ENCODE measurements at regions not wholly inside any gene's neighbourhood (a gene's known extent, or its start where the extent isn't known, plus 50 kb on each side); places are given as distances from the start of the nearest gene placed in this dataset.
"Not testable (repeated sequence)": the region's sequence is repeated elsewhere in the genome, so short reads cannot be mapped to it uniquely, and the experiment has no call there.

GRCh38 chr13:44805585-44805984 is 183.7 kb downstream of the NUFIP1 start:
- Histone ChIP-seq H3K27me3 (ENCODE audit: control insufficient read depth, insufficient read depth, low read length) (no peaks in the 10 kb centered on the region), H3K27ac (ENCODE audit: low read length) (no peak overlapping the region), H3K4me1 (ENCODE audit: control insufficient read depth, insufficient read depth, low read length) (no peaks in the 10 kb centered on the region), H3K9me3 (ENCODE audit: control insufficient read depth, insufficient read depth, low read length) (no peaks in the 10 kb centered on the region), H3K36me3 (ENCODE audit: control insufficient read depth, insufficient read depth, low read length) (no peaks in the 10 kb centered on the region), H3K4me3 (ENCODE audit: low read length) (no peak overlapping the region)
- DNase-seq (ENCODE audit: low read depth, low spot score), result no peak
- WGBS (ENCODE audit: insufficient coverage, insufficient read length), result no CpG with 5 or more reads among the region's 5 CpGs

- no CpG with 5 or more reads among the region's 4 CpGs for WGBS (ENCODE audit: insufficient coverage, insufficient read length)
- Histone ChIP-seq H3K36me3 (ENCODE audit: control insufficient read depth, insufficient read depth, low read length) (no peaks in the 10 kb centered on the region), H3K27me3 (ENCODE audit: control insufficient read depth, insufficient read depth, low read length) (no peaks in the 10 kb centered on the region), H3K4me1 (ENCODE audit: control insufficient read depth, insufficient read depth, low read length) (no peaks in the 10 kb centered on the region), H3K4me3 (ENCODE audit: low read length) (no peak overlapping the region), H3K9me3 (ENCODE audit: control insufficient read depth, insufficient read depth, low read length) (no peaks in the 10 kb centered on the region), H3K27ac (ENCODE audit: low read length) (no peak overlapping the region)
- no peak for DNase-seq (ENCODE audit: low read depth, low spot score)
Observed at GRCh38 chr13:44803390-44803789, 185.9 kb downstream of the NUFIP1 start.

GRCh38 chr13:44802491-44802890 is 186.8 kb downstream of the NUFIP1 start:
- no peaks in the 10 kb centered on the region for H3K36me3 ChIP-seq (ENCODE audit: control insufficient read depth, insufficient read depth, low read length)
- no peak overlapping the region for H3K27ac ChIP-seq (ENCODE audit: low read length)
- no CpG with 5 or more reads among the region's 4 CpGs for WGBS (ENCODE audit: insufficient coverage, insufficient read length)
- no peak for DNase-seq (ENCODE audit: low read depth, low spot score)
- no peaks in the 10 kb centered on the region for H3K4me1 ChIP-seq (ENCODE audit: control insufficient read depth, insufficient read depth, low read length)
- H3K27me3 ChIP-seq (ENCODE audit: control insufficient read depth, insufficient read depth, low read length), result no peaks in the 10 kb centered on the region
- no peak overlapping the region for H3K4me3 ChIP-seq (ENCODE audit: low read length)
- no peaks in the 10 kb centered on the region for H3K9me3 ChIP-seq (ENCODE audit: control insufficient read depth, insufficient read depth, low read length)

GRCh38 chr13:44801990-44802389 is 187.3 kb downstream of the NUFIP1 start:
- WGBS (ENCODE audit: insufficient coverage, insufficient read length), result no CpG with 5 or more reads among the region's 4 CpGs
- Histone ChIP-seq H3K36me3 (ENCODE audit: control insufficient read depth, insufficient read depth, low read length) (no peaks in the 10 kb centered on the region), H3K27ac (ENCODE audit: low read length) (no peak overlapping the region), H3K27me3 (ENCODE audit: control insufficient read depth, insufficient read depth, low read length) (no peaks in the 10 kb centered on the region), H3K4me1 (ENCODE audit: control insufficient read depth, insufficient read depth, low read length) (no peaks in the 10 kb centered on the region), H3K9me3 (ENCODE audit: control insufficient read depth, insufficient read depth, low read length) (no peaks in the 10 kb centered on the region), H3K4me3 (ENCODE audit: low read length) (no peak overlapping the region)
- DNase-seq (ENCODE audit: low read depth, low spot score), result no peak

GRCh38 chr13:44800626-44801025 is 188.6 kb downstream of the NUFIP1 start:
- no peaks in the 10 kb centered on the region for H3K36me3 ChIP-seq (ENCODE audit: control insufficient read depth, insufficient read depth, low read length)
- H3K27me3 ChIP-seq (ENCODE audit: control insufficient read depth, insufficient read depth, low read length), result no peaks in the 10 kb centered on the region
- H3K9me3 ChIP-seq (ENCODE audit: control insufficient read depth, insufficient read depth, low read length), result no peaks in the 10 kb centered on the region
- H3K4me3 ChIP-seq (ENCODE audit: low read length), result no peak overlapping the region
- H3K27ac ChIP-seq (ENCODE audit: low read length), result no peak overlapping the region
- no peaks in the 10 kb centered on the region for H3K4me1 ChIP-seq (ENCODE audit: control insufficient read depth, insufficient read depth, low read length)
- no peak for DNase-seq (ENCODE audit: low read depth, low spot score)
- WGBS (ENCODE audit: insufficient coverage, insufficient read length), result no CpG with 5 or more reads among the region's 5 CpGs

- no CpG with 5 or more reads among the region's 2 CpGs for WGBS (ENCODE audit: insufficient coverage, insufficient read length)
- DNase-seq (ENCODE audit: low read depth, low spot score), result no peak
- Histone ChIP-seq H3K27me3 (ENCODE audit: control insufficient read depth, insufficient read depth, low read length) (no peaks in the 10 kb centered on the region), H3K4me3 (ENCODE audit: low read length) (no peak overlapping the region), H3K27ac (ENCODE audit: low read length) (no peak overlapping the region), H3K4me1 (ENCODE audit: control insufficient read depth, insufficient read depth, low read length) (no peaks in the 10 kb centered on the region), H3K9me3 (ENCODE audit: control insufficient read depth, insufficient read depth, low read length) (no peaks in the 10 kb centered on the region), H3K36me3 (ENCODE audit: control insufficient read depth, insufficient read depth, low read length) (no peaks in the 10 kb centered on the region)
Observed at GRCh38 chr13:44797685-44798084, 191.6 kb downstream of the NUFIP1 start.

GRCh38 chr13:44796597-44797490 is 192.4 kb downstream of the NUFIP1 start:
- no peaks in the 10 kb centered on the region for H3K36me3 ChIP-seq (ENCODE audit: control insufficient read depth, insufficient read depth, low read length)
- DNase-seq (ENCODE audit: low read depth, low spot score), result no peak
- no CpG with 5 or more reads among the region's 5 CpGs for WGBS (ENCODE audit: insufficient coverage, insufficient read length)
- no peak overlapping the region for H3K4me3 ChIP-seq (ENCODE audit: low read length)
- H3K27me3 ChIP-seq (ENCODE audit: control insufficient read depth, insufficient read depth, low read length), result no peaks in the 10 kb centered on the region
- H3K27ac ChIP-seq (ENCODE audit: low read length), result no peak overlapping the region
- H3K9me3 ChIP-seq (ENCODE audit: control insufficient read depth, insufficient read depth, low read length), result no peaks in the 10 kb centered on the region
- H3K4me1 ChIP-seq (ENCODE audit: control insufficient read depth, insufficient read depth, low read length), result no peaks in the 10 kb centered on the region

GRCh38 chr13:44796039-44796438 is 193.2 kb downstream of the NUFIP1 start:
- not testable (repeated sequence) for H3K27ac ChIP-seq (ENCODE audit: low read length); DNase-seq (ENCODE audit: low read depth, low spot score); H3K27me3 ChIP-seq (ENCODE audit: control insufficient read depth, insufficient read depth, low read length); H3K4me3 ChIP-seq (ENCODE audit: low read length); H3K36me3 ChIP-seq (ENCODE audit: control insufficient read depth, insufficient read depth, low read length); H3K4me1 ChIP-seq (ENCODE audit: control insufficient read depth, insufficient read depth, low read length); H3K9me3 ChIP-seq (ENCODE audit: control insufficient read depth, insufficient read depth, low read length)
- WGBS (ENCODE audit: insufficient coverage, insufficient read length), result no CpG with 5 or more reads among the region's 2 CpGs

GRCh38 chr13:44795176-44795575 is 194.1 kb downstream of the NUFIP1 start:
- WGBS (ENCODE audit: insufficient coverage, insufficient read length), result 100% methylated on average over 1 of the region's 2 CpGs
- H3K4me1 ChIP-seq (ENCODE audit: control insufficient read depth, insufficient read depth, low read length), result 0 out of 2 replicates have a peak, but pooled peaks cover under 1% of the 10 kb centered on the region
- H3K9me3 ChIP-seq (ENCODE audit: control insufficient read depth, insufficient read depth, low read length), result no peaks in the 10 kb centered on the region
- H3K27ac ChIP-seq (ENCODE audit: low read length), result no peak overlapping the region
- H3K36me3 ChIP-seq (ENCODE audit: control insufficient read depth, insufficient read depth, low read length), result no peaks in the 10 kb centered on the region
- no peak overlapping the region for H3K4me3 ChIP-seq (ENCODE audit: low read length)
- DNase-seq (ENCODE audit: low read depth, low spot score), result no peak
- no peaks in the 10 kb centered on the region for H3K27me3 ChIP-seq (ENCODE audit: control insufficient read depth, insufficient read depth, low read length)

GRCh38 chr13:44792096-44792495 is 197.2 kb downstream of the NUFIP1 start:
- Histone ChIP-seq H3K36me3 (ENCODE audit: control insufficient read depth, insufficient read depth, low read length) (no peaks in the 10 kb centered on the region), H3K4me3 (ENCODE audit: low read length) (no peak overlapping the region), H3K9me3 (ENCODE audit: control insufficient read depth, insufficient read depth, low read length) (no peaks in the 10 kb centered on the region), H3K27me3 (ENCODE audit: control insufficient read depth, insufficient read depth, low read length) (no peaks in the 10 kb centered on the region), H3K4me1 (ENCODE audit: control insufficient read depth, insufficient read depth, low read length) (0 out of 2 replicates have a peak, but pooled peaks cover 2% of the 10 kb centered on the region), H3K27ac (ENCODE audit: low read length) (no peak overlapping the region)
- no peak for DNase-seq (ENCODE audit: low read depth, low spot score)
- no CpG with 5 or more reads among the region's 7 CpGs for WGBS (ENCODE audit: insufficient coverage, insufficient read length)

- H3K9me3 ChIP-seq (ENCODE audit: control insufficient read depth, insufficient read depth, low read length), result no peaks in the 10 kb centered on the region
- no CpG with 5 or more reads among the region's 4 CpGs for WGBS (ENCODE audit: insufficient coverage, insufficient read length)
- no peak for DNase-seq (ENCODE audit: low read depth, low spot score)
Observed at GRCh38 chr13:44790289-44790688, 199.0 kb downstream of the NUFIP1 start.

More at GRCh38 chr13:44790289-44790688, 199.0 kb downstream of the NUFIP1 start:
- H3K36me3 ChIP-seq (ENCODE audit: control insufficient read depth, insufficient read depth, low read length), result no peaks in the 10 kb centered on the region
- no peak overlapping the region for H3K4me3 ChIP-seq (ENCODE audit: low read length)
- H3K27me3 ChIP-seq (ENCODE audit: control insufficient read depth, insufficient read depth, low read length), result no peaks in the 10 kb centered on the region
- H3K27ac ChIP-seq (ENCODE audit: low read length), result no peak overlapping the region
- H3K4me1 ChIP-seq (ENCODE audit: control insufficient read depth, insufficient read depth, low read length), result 0 out of 2 replicates have a peak, but pooled peaks cover 2% of the 10 kb centered on the region
